H1 (cell line): ENCODE measurements at regions not wholly inside any gene's neighbourhood (a gene's known extent, or its start where the extent isn't known, plus 50 kb on each side); places are given as distances from the start of the nearest gene placed in this dataset.

Source experiments
- CHD2 ChIP-seq: IDR thresholded peaks from 2 replicates; pipeline ENCODE4 v1.6.1; 2012; ENCODE audit warnings: low read length, improper control_type of control experiment
- CREB1 ChIP-seq: IDR thresholded peaks from 2 replicates; pipeline ENCODE4 v1.6.1; 2012; ENCODE audit warnings: inconsistent platforms
- EZH2 ChIP-seq: fragments of 200-600 bp; sonication (generic); IDR thresholded peaks from 2 replicates; pipeline ENCODE4 v1.7.1; 2012; ENCODE audit warnings: low read depth, mild to moderate bottlenecking, moderate library complexity, low read length, inconsistent platforms; ENCODE audit not compliant: severe bottlenecking
- GABPA ChIP-seq: IDR thresholded peaks from 2 replicates; pipeline ENCODE4 v1.6.1; 2011; ENCODE audit warnings: mild to moderate bottlenecking, low read length, moderate library complexity, borderline replicate concordance; ENCODE audit not compliant: insufficient read depth
- JUND ChIP-seq: IDR thresholded peaks from 2 replicates; pipeline ENCODE4 v1.6.1; 2011; ENCODE audit warnings: mild to moderate bottlenecking, improper control_type of control experiment, low read length
- KDM4A ChIP-seq: IDR thresholded peaks from one replicate; pipeline ENCODE4 v1.7.1; 2012; ENCODE audit warnings: low read depth, mild to moderate bottlenecking, moderate library complexity, low read length, inconsistent platforms; ENCODE audit not compliant: severe bottlenecking
- POLR2A ChIP-seq, 2 experiments: IDR thresholded peaks; 1 replicate in 1 of 2; 2 replicates in 1 of 2; pipeline ENCODE4 v1.6.1; 2011; ENCODE audit warnings: low read depth in 2 of 2, low read length in 2 of 2, mild to moderate bottlenecking in 2 of 2; ENCODE audit errors: control extremely low read depth in 1 of 2
- POLR2AphosphoS5 ChIP-seq: IDR thresholded peaks from 2 replicates; pipeline ENCODE4 v1.6.1; 2011; ENCODE audit warnings: low read depth, low read length
- RAD21 ChIP-seq, 2 experiments: IDR thresholded peaks in 1 of 2; conservative IDR thresholded peaks in 1 of 2; 2 replicates each; pipeline ENCODE4 v1.6.1; 2011; ENCODE audit warnings: low read depth in 2 of 2, low read length in 2 of 2, improper control_type of control experiment in 1 of 2, inconsistent platforms in 1 of 2, mild to moderate bottlenecking in 1 of 2, moderate library complexity in 1 of 2
- RFX5 ChIP-seq: IDR thresholded peaks from 2 replicates; pipeline ENCODE4 v1.6.1; 2011; ENCODE audit warnings: low read depth, low read length, improper control_type of control experiment, borderline replicate concordance
- SUZ12 ChIP-seq: fragments of 200-600 bp; sonication (generic); IDR thresholded peaks from 2 replicates; pipeline ENCODE4 v1.6.1; 2012; ENCODE audit warnings: mild to moderate bottlenecking, inconsistent platforms, low read length, moderate library complexity, mixed read lengths
- ZNF274 ChIP-seq: IDR thresholded peaks from 2 replicates; pipeline ENCODE4 v1.7.0; 2012; ENCODE audit warnings: low read length, borderline replicate concordance; ENCODE audit errors: extremely low read depth
- TF ChIP-seq, protein P1 (sequence below), 3 experiments: IDR thresholded peaks; 1 replicate in 2 of 3; 2 replicates in 1 of 3; pipeline versions ENCODE4 v1.5.1 to v1.6.1; 2011; ENCODE audit warnings: low read length in 3 of 3, mild to moderate bottlenecking in 3 of 3, inconsistent platforms in 2 of 3, low read depth in 1 of 3, moderate library complexity in 1 of 3; ENCODE audit not compliant: insufficient read depth in 1 of 3; ENCODE audit errors: control extremely low read depth in 1 of 3

GRCh38 chr16:86998196-86999001, 318.8 kb downstream of the C16orf95 start:
- TF ChIP-seq, protein P1, sequence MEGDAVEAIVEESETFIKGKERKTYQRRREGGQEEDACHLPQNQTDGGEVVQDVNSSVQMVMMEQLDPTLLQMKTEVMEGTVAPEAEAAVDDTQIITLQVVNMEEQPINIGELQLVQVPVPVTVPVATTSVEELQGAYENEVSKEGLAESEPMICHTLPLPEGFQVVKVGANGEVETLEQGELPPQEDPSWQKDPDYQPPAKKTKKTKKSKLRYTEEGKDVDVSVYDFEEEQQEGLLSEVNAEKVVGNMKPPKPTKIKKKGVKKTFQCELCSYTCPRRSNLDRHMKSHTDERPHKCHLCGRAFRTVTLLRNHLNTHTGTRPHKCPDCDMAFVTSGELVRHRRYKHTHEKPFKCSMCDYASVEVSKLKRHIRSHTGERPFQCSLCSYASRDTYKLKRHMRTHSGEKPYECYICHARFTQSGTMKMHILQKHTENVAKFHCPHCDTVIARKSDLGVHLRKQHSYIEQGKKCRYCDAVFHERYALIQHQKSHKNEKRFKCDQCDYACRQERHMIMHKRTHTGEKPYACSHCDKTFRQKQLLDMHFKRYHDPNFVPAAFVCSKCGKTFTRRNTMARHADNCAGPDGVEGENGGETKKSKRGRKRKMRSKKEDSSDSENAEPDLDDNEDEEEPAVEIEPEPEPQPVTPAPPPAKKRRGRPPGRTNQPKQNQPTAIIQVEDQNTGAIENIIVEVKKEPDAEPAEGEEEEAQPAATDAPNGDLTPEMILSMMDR (IDR thresholded peaks at IDR 0.05; ENCODE audit: control extremely low read depth in 1 of 3, insufficient read depth in 1 of 3, low read depth in 1 of 3, low read length in 3 of 3), result no peak
- no peak for TF ChIP-seq ZNF274
- no peak for TF ChIP-seq EZH2
- no peak for TF ChIP-seq CREB1
- TF ChIP-seq JUND, result no peak
- TF ChIP-seq POLR2AphosphoS5, result no peak
- no peak for TF ChIP-seq POLR2A (IDR thresholded peaks at IDR 0.05; ENCODE audit: control extremely low read depth in 1 of 2, low read depth in 2 of 2, low read length in 2 of 2)
- no peak for TF ChIP-seq GABPA
- TF ChIP-seq RFX5, result no peak
- TF ChIP-seq CHD2, result no peak
- no peak for TF ChIP-seq SUZ12
- no peak for TF ChIP-seq KDM4A
- TF ChIP-seq RAD21 (IDR thresholded peaks at IDR 0.05 in 1 of 2, conservative IDR thresholded peaks at IDR 0.05 in 1 of 2; ENCODE audit: low read depth in 2 of 2, low read length in 2 of 2), result no peak
